Effector CD8-positive, alpha-beta T cell (primary cell): ENCODE measurements at regions not wholly inside any gene's neighbourhood (a gene's known extent, or its start where the extent isn't known, plus 50 kb on each side); places are given as distances from the start of the nearest gene placed in this dataset.
"Not testable (repeated sequence)": the region's sequence is repeated elsewhere in the genome, so short reads cannot be mapped to it uniquely, and the experiment has no call there.

Source experiments
- DNase-seq: peaks from one replicate; lab custom pipeline; 2025; lab: John Stamatoyannopoulos, UW

DNA sequence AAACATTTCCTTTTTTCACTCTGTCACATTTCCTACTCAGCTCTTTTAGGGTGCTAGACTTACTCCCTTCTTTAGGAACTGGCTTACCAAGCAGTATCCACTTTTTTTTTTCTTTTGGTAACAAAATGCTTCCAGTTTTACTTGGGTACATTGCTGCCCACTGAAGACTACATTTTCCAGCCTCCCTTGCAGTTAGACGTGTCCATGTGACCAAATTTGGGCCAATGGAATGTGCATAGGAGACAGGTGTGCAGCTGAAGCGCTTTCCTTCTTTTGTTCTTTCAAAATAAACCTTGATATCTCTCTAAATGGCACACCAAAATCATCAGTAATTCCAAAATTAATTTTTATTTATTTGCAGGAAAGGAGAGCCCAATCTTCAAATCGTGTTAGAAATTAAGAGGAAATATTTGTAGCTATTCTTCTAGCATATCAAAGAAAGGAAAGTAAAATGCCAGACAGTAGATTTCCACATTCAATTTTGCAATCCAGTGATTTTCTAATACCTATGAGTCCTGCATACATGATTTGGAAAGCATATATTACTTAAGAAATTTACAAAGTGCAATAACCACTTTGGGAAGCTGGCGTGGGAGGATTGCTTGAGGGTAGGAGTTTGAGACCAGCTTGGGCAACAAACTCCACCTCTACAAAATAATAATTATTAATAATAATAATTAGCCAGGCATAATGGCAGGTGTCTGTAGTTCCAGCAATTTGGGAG, 422.0 kb upstream of the FRG2C start:
- no peak for DNase-seq

DNA sequence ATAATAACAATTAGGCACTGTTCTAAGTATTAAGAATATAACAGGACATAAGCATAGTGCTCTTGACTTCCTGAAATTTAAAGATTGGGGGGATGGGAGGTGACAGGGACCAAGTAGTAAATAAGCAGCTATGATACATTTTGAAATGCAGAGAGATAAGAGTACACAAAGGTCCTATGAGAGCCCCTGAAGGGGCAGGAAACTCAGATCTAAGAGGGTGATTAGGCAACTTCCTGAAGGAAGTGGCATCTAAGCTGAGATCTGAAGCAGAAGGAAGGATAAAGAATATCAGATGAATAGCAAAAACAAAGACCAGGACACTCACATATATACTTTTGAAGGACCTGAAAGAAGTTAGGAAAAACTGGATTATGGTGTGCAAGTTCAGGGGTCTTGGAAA, 415.2 kb upstream of the FRG2C start:
- no peak for DNase-seq

DNA sequence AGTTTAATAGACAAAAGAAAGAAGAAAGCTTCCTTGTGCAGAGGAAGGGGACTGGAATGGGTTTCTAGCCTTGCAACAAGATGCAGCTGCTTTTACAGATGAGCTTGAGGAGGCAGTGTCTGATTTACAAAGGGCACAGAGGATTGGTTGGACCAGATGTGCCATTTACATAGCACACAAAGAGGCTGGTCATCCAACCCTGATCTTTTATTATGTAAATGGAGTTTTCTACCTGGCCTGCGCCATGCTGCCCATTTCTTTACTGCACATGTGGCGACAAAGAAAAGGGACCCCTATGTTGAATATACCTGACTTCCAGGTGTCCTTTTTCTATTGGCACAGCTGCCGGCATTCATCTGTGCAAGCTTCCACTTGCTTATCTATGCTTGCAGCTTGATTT, 409.4 kb upstream of the FRG2C start:
- no peak for DNase-seq

DNA sequence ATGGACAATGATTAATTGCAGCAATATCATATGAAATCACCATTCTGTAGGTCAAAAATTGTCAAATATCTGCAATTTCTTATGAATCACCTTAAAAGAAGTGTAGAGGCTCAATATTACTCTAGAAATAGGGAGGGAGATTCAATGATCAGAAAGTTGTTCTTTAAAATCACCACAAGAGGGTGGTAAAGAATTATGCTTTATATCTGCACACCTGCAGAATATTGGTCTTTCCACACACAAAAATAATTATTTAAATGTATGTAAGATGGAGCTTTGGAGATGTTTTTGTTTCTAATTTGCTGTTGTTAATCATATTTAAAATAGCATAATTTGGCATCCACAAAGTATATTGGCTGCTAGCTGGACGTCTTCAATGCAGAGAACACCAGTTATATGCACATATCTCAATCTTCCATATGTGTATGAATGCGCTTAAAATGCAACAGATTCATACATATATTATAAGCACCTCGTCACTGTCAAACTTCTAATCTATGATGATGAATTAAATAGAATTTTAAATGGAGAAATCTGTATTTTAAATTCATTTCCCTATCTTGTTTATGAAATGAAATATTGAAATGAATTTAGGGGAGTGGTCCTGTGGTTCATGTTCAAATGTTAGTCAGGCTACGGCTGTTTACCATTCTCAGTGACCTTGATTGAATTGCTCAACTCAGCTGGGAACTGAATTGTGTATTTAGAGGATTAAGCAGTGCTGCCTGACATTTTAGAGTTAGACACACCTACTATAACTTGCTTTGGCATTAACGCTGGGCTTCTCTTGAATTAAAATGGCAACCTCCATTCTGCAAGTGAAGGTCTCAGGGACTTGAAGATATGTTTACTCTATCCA, 405.1 kb upstream of the FRG2C start:
- DNase-seq, result not testable (repeated sequence)

DNA sequence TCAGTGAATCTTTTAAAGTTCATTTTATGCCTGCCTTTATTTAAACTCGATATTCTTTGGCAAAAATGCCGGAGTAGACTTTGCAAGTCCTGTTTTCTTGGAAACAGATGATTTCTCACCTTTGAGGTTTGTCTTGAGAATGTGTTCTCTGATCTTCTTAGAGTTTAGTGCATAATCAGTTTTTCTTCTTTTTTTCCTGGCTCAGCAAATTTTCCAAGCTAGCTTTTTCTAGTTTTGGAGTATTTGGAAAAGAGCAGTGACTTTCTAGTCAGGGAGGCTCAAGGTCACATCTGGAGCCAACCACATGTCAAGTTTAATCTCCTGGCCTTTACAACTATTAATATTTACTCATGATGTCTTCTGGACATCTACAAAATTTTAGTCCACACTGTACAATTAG, 403.2 kb upstream of the FRG2C start:
- not testable (repeated sequence) for DNase-seq

DNA sequence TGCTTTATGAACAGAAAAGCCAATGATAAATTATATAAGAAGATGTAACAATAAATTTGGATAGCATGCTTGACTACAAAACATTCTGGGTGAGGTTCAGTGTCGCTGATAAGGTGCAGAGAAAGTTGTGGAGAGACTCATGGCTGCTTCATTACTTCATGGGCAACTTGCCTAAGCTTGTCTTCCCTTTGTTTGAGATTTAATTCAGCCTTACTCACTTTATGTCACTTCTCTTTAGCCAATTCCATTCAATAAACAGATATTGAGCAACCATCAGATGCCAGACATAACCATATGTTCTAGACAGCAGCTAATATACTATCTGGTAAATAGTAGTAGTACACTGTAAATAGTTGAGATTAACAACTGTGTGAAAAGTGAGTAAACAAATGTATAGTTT, 401.5 kb upstream of the FRG2C start:
- DNase-seq, result no peak

DNA sequence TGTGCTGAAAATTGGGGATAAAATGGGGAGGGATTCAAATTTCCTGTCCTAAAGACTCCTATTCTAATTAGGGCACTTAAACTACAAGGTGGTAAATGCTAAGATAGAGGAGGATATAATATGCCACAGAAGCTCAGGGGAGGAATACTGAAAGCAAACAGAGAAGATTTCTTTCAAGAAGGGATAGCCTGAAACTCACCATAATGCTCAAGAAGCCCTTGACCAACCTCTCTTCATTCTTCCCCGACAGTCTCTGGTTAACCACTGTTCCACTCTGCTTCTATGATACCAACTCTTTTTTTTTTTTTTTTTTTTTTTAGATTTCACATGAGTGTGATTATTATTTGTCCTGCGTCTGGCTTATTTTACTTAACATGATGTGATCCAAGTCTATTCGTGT, 398.2 kb upstream of the FRG2C start:
- no peak for DNase-seq

DNA sequence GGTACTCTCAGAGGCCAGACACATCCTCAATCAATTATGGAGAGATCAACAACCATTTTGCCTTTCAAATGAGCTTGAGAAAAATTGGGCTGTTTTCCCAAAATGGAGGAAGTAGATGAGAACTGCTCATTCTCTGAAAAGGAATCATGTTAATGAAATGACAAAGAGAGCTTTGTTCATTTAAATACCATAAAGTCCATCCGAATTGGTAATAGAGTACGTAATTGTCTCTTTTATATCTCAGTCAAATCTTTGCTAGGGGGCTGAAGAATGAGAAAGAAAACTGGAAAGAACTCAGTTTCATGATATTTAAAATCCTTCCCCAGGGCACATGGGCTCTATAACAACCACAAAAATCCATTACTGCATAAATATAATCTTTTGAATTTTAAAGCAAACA, 395.6 kb upstream of the FRG2C start:
- DNase-seq, result not testable (repeated sequence)

DNA sequence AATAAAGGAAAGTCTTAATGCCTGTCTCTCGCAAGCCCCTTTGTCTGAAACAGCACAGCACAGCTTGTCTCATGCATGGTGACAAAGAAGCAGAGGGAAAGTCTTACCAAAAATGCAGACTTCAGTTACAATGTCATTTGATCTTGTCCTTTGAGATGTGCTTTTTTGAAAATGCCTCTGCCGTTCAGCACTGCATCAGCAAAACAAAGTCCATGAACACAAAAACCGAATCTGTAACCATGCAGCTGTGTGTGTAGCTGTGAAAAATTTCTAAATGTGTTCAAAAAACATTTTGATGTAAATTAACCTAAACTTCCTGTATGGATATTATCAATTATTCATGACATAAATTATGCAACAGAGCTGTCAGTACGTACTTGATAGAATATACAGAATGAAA, 391.9 kb upstream of the FRG2C start:
- DNase-seq, result not testable (repeated sequence)

DNA sequence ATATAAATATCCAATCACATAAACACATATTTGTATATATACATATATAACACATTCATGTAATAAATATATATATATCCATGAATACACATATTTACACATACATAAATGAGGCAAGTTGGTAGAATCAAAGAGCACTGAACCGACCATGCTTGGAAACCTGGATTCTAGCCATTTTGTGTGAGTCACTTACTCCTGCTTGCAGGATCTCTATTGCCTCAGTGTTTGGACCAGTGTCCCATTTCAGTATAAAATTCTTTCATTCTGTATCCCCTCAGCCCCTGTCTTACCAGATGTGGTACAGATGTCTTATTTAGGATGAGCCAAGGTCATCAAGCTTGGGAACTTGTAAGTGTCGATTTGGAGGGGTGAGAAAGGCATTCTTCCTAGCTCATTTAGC, 391.4 kb upstream of the FRG2C start:
- DNase-seq, result no peak

DNA sequence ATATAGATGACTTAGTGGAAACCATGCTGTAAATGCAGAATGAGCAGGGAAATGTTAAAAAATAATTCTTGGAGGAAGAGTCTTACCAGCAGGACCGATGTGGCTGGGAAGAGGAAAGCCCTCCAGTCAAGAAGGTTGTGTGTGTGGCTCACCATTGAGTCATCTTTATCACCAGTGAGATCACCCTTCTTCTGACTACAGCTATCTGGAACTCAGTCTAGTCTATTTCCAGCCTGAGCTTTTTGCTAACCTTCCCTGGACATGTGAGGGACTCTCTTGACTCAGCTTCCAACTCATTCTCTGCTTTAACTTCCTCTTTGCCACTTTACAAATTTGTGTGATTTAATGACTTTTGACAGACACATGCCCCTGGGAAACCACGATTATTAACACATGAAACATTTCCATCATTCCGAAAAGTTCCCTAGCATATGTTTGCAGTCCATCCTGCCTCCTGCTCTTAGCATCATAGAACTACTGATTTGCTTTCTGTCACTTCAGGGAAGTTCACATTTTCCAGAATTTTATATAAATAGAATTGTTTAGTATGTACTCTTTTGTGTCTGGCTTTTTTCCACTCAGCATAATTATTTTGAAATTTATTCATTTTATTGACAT, 378.5 kb upstream of the FRG2C start:
- not testable (repeated sequence) for DNase-seq

DNA sequence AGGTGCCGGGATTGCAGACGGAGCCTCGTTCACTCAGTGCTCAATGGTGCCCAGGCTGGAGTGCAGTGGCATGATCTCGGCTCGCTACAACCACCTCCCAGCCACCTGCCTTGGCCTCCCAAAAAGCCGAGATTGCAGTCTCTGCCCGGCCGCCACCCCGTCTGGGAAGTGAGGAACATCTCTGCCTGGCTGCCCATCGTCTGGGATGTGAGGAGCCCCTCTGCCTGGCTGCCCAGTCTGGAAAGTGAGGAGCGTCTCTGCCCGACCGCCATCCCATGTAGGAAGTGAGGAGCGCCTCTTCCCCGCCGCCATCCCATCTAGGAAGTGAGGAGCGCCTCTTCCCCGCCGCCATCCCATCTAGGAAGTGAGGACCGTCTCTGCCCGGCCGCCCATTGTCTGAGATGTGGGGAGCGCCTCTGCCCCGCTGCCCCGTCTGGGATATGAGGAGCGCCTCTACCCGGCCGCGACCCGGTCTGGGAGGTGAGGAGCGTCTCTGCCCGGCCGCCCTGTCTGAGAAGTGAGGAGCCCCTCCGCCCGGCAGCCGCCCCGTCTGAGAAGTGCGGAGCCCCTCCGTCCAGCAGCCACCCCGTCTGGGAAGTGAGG, 375.1 kb upstream of the FRG2C start:
- not testable (repeated sequence) for DNase-seq

DNA sequence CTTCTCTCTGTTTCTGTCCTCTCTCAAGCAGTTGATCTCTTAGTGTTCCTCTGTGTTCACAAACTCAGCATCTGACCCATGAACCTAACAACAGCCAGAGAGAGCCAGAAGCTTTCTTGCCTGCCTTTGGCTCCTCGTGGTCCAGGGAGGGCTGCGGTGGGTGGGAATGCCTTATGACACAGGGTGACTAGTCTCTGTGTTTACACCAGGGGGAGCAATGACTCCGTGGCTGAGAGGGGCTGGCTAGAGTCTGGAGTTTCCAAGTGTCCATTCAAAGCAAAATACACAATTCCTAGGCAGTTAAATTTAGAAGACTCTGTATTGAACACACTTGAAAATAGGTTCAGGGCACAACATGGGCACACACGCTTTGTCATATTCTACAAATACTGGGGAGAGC, 370.0 kb upstream of the FRG2C start:
- DNase-seq, result no peak

DNA sequence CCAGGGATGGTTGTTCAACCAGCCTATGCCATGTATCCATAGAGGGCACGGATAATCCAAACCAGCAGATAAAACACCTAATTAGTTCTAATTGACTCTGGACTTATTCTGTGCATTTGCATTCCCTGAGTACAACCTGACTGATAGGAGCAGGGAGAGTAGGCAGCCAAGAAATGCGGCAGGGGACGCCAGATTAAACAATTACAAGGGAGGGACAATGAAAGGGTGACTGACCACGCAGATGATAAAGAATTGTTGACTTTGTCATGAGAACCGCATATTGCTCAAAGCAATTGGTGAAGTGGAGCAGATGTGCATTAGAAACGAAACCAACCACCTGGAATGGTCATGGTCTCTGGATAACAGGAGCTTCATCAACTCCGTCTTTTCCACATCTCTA, 369.1 kb upstream of the FRG2C start:
- DNase-seq, result no peak

DNA sequence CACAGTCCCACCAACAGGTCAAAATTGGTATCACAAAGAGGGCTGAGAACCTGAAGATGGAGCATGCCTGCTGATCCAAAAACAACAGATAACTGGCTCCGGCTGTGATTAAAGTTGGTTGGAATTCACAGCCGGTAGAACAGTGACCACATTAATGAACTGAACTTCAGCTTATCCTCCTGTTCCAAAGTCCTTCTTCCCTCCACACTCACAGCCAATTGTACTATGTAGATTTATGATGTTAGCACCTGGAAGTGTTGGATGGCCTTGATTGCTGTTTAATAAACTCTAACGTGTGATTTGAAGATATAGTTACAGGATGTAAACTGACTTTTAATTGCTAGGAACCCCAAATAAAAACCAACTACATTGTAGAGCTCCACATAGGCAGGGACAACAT, 367.3 kb upstream of the FRG2C start:
- no peak for DNase-seq

DNA sequence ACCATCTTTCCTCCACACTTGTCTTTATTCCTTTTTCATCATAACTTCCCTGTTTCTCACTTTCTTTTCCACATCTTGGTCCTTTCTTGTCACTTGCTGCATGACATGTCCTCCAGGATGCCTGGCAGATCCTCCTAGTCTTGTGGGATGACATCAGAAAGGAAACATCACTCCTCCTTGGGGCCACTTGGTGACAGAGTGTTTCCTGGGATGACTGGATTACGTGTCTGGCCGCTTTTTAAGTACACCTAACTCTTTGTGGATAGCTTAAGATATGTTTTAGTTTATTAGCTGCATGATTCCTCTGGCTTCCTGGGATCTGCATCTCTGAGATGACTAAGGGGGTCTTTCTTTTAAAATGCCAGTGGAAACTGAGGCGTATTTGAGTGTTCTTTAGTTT, 363.5 kb upstream of the FRG2C start:
- no peak for DNase-seq

DNA sequence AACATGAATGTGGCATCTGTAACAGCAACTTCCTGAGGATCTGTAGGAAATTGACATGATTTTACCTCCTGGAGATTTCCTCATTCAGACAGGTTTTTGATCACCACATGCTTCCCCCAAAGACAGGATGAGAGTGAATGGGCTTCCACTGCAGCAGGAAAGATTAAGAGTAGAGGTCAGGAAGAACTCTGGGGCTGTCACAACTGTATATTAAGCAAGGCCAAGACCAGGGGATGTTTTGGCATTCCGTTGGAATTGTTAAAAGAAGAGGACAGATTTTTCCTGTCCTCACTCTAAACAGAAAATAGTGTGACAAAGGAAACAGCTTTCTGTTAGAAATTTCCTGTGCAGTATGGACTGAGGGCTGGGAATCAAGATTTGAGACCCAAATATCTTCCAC, 363.1 kb upstream of the FRG2C start:
- DNase-seq, result not testable (repeated sequence)

DNA sequence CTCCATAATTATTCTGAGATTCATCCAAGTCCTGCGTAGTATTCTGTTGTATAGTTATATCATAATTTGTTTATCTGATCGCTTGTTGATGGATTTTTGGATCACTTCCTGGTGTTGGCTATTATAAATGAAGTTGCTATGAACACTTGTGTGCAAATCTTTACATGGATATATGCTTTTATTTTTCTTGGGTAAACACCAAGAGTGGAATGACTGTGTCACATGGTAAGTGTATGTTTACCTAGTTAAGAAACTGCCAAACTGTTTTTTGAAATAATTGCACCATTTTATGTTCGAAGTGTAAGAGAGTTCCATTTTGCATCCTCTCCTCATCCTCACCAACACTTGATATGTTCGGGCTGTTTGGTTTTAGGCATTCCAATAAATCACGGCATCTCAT, 360.4 kb upstream of the FRG2C start:
- DNase-seq, result no peak

DNA sequence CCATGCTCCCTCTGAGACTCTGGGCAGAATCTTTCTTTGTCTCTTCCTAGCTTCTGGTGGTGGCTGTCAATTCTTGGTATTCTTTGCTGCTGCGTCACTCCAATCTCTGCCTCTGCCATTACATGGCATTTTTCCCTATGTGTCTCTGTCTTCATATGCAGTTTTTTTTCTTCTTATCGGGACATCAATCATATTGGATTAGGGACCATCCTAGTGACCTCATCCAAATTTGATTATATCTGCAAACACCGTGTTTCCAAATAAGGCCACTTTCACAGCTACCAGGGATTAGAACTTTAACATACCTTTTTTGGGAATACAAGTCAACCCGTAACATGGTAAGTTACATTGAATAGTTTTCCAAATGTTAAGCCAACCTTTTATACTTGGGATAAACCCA, 358.2 kb upstream of the FRG2C start:
- no peak for DNase-seq

DNA sequence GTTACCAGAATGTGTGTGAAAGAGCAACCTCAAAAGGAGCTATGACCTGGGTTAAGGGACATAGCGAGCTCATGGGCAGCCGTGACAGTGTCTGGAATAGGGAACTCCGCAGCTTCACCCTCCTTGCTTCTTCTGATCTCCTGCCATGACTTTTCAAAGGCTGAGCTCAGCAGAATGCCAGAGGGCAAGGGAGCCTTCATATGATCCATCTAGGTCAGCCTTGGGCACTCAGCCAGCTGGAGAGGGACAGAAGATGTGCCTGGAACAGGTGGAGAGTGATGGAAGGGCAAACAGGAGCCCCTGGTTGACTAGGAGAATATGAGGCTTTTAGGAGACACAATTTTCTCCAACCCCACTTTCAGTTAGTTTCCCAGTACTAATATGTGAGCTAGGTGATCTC, 352.8 kb upstream of the FRG2C start:
- not testable (repeated sequence) for DNase-seq

DNA sequence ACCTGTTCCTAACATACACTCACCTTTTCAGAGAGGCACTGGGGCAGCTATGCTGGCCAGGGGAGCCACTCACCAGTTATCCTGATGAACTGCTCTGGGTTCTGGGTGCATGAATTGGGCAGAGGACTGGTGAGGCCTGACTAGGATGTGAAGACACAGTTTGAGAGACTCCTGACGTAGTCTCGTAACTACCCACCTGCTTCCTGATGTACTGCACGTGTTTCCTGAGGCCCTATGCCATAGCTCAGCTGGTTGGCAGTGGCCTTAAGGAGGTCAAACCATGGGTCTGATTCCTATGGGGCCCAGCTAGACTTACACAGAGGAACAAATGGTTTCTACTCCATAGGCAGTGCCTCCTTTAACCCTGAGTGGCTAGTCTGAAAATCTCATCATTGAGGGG, 351.7 kb upstream of the FRG2C start:
- DNase-seq, result not testable (repeated sequence)

DNA sequence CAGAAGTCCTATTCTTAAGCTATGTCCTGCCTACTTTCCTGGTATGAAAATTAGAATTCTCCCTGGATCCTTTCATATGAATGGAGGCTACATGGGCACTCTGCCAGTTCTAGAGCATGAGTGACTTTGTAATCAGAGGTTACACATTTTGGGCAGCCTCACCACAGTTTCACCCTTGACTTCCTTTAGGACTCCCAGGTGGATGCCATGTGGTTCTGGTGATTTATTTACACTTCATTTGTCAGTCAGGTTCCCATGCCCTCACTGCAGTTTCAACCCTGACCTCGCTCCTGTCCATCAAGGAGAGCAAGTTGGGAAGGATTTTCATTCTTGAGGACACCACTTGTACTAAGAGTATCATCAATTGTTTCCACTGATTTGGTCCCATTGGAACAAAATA, 344.4 kb upstream of the FRG2C start:
- DNase-seq, result not testable (repeated sequence)

DNA sequence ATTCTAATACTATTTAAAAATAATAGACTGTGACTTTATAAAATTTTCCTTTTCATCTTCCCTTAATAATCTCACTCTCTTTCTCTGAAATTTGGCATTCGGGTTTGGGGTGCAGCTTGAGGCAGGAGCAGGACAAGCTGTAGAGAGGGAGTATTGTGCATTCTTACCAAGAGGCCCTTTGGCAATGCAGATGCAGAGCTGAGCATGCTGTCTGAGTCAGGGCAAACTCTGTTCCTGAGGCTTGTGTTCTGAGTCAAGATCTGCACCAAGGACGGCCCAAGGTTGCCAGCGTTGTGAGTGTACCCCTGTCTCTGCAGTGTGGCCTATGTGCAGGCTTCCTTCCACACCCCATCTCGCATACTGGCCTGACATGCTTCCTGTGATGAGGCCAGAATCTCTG, 343.8 kb upstream of the FRG2C start:
- DNase-seq, result no peak
